GDM1 (cell line): ENCODE measurements at regions not wholly inside any gene's neighbourhood (a gene's known extent, or its start where the extent isn't known, plus 50 kb on each side); places are given as distances from the start of the nearest gene placed in this dataset.
"Not testable (repeated sequence)": the region's sequence is repeated elsewhere in the genome, so short reads cannot be mapped to it uniquely, and the experiment has no call there.

ENCODE experiments used
- DNase-seq: peaks from one replicate; lab custom pipeline; 2025; lab: John Stamatoyannopoulos, UW

DNA sequence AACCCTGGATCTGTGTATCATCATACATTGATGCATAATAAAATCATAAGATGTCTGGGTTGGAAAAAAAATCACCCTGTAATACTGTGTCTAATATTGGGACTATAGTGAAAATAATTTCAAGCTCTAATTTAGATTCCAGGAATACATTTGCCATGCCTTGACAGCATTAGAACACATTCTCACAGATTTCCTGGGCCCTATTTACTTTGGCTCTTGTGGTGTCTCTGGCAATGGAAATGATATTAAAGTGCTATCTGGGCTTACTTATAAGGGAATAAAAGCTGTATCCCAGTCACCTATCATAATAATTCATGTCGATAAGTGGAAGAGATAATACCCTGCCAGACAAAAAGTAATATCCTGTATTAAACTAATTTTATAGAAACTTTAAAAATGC, 472.0 kb downstream of the ZPLD1 start:
- no peak for DNase-seq

DNA sequence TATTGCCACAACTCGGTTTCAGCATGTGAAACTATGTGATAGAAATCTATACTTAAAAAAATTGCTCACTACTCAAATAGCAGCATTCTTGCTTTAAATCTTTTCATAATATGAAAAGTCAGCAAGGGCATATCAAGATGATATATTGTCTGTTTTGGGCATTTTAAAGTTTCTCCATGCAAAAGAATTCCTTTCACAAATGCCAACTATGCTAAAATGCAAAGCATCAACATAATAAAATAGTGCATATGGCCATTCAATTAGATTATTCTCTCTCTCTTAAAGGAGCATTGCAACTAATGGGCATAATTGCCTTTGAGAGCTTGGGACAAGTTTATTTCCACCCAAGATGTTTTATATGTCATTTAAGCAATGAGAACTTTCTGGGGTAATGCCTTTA, 475.1 kb downstream of the ZPLD1 start:
- DNase-seq, result no peak

DNA sequence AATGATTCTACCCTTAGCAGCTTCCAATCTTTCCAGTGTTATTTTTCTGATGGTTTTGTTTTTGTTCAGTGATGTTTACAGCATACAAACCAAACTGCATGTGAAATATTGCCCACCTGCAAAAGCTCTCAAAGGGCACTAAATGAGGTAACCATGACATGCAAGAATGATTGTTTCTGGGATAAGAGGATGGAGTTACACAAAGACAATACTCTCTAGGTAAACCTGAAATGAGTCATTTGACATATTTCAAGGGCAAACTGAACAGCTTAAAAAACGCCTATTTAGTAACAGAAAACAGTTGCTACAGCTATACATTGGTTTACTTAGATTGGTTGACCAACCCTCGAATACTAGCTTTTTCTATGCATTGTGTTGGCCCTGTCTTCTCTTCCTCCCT, 481.7 kb downstream of the ZPLD1 start:
- no peak for DNase-seq

DNA sequence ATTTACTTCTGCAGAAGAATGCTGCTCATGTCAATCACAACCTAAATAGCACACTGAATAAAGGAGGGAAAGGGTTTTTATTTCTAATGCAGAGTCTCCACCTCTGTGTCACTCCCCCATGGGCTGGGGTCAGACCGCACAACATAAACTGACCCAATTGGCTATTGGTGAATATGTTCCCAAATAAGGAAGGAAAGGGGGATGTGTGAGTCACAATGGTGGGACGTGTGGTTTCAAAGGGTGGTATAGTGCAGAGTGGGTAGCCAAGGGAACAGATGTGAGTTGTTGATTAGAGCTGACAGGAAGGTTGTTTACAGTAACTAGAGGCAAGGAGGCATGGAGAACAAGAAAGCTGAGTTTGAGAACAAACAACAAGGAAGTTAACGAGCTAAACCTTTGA, 491.8 kb downstream of the ZPLD1 start:
- DNase-seq, result no peak

DNA sequence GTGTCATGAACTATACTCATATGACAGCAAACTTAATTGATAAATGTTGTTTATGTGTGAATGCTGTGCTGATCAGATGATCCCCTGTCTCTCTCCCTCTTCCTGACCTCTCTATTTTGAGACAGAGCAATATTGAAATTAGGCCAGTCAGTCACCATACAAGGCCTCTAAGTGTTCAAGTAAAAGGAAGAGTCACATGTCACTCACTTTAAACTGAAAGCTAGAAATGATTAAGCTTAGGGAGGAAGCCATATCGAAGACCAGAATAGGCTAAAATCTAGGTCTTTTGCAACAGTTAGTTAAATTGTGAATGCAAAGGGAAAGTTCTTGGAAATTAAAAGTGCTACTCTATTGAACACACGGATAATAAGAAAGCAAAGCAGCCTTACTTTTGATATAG, 498.6 kb downstream of the ZPLD1 start:
- DNase-seq, result no peak

DNA sequence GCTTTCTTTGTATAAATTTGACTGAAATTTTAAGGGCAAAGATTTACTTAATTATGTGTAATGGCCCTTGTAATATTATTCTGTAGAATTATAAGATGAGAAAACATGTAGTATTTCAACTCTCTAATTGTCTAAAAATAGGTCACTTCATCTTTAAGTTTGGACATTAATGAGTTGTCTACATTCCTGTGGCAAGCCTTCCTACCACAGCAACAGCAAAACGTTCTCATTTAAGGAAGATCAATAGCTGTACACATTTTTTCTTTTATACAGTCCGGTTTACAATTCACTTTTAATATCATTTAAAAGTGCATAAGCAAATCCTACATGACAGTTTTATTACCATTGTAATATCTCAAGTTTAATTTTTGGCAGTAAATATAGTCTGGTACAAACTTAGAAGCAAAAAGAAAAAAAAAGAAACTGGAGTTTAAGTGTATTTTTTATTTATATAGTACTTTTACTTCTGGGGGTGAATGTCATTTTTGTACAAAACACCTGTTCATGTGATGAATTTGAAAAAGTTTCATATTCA, 501.8 kb downstream of the ZPLD1 start:
- DNase-seq, result no peak

DNA sequence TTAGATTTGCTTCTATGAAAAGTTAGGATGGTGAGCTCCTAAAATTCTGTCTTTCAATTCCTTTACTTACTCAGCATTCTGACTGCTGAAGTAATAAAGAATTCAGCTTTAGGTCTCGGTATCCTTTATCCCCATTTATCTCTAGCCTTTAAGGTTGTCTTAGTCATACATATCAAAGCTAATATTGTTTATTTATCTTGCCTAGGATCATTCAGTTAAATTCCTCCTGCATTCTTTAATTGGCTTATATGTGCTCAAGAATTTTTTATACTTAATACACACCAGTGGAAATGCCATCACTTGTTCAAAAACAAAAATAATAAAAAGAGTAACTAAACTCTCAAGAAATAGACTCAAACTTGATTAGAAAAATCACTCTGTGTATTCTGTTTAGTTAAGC, 507.0 kb downstream of the ZPLD1 start:
- DNase-seq, result no peak

DNA sequence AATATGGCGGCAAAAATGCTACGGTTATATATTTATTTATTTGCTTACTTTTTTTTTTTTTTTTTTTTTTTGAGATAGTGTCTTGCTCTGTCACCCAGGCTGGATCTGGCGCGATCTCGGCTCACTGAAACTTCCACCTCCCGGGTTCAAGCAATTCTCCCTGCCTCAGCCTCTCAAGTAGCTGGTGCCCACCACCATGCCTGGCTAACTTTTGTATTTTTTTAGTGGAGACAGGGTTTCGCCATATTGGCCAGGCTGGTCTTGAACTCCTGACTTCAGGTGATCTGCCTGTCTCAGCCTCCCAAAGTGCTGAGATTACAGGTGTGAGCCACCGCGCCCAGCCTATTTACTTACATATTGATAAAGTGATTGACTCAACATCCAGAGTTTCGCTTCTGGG, 511.6 kb downstream of the ZPLD1 start:
- DNase-seq, result not testable (repeated sequence)

DNA sequence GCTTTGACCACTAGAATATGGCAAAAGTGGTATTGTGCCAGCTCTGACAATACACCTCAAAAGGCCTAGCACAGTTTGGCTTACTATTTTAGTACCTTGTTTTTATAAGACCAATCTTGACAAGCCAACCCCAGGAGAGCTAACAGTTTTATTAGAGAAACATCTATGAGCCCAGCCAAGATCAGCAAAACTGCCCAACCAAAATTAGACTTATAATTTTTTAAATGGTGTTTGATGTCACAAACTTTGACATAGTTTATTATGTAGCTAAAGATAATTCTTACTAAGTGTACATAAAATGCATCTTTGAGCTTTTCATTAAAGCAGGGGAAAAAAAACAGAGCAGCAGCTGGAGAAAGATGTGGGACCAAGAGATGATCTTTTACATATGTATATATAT, 537.5 kb downstream of the ZPLD1 start:
- no peak for DNase-seq

DNA sequence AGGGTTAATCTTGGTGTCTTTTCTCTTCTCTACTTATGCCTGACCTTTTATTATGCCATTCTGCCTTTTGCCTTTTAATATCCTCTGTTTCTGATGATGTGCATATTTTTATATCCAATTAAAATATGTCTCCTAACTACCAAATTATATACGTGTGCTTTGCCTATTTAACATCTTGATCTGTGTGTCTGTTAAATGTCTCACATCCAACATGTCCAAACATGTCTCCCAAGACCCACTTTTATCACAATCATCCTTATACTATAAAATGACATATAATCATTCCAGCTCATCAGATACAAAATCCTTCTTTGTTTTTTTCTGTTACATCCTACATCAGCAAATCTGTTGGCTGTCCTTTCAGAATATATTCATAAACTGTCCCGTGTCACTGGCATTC, 539.5 kb downstream of the ZPLD1 start:
- DNase-seq, result no peak

DNA sequence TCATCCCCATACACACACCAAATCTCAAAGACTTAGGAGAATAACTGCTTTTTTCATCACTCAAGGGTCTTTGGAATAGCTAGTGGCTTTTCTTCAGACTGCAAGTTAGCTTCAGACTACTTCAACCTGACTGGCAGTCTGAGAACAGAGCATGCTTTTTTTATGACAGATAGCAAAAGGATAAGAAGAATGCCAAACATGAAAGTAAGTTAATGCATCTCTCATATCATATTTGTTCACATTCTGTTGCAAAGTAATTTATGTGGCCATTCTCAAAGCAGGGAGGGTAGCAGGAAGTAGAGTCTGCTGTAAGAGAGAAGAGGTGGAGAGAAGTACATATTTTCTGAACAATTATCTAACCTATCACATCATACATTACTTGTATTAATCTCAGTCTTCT, 544.4 kb downstream of the ZPLD1 start:
- no peak for DNase-seq

DNA sequence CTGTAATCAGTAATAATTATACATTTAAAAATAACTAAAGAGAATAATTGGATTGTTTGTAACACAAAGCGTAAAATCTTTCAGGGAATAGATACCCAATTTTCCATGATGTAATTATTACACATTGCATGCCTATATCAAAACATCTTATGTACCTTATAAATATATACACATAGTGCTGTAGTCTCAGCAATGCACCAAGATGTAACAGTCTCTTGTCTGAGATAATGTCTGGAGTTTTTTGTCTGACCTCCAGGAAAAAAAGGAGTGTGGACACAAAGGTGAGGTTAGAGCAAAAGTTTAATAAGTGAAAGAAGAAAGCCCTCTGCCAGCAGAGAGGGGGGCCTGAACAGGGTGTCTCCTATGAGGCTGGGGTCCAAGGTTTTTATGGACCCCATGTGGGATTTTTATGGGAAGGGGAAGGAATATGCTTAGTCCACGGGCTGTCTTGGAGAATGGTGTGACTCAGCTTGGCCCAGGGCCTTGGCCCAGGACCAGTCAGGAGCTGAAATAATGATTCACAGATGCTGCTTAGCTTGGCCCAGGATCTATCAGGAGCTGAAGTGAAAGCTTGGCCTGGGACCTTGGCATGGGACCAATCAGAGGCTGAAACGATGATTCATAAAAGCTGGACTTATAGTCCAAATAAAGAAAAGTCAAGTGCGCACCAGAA, 545.0 kb downstream of the ZPLD1 start:
- DNase-seq, result no peak

DNA sequence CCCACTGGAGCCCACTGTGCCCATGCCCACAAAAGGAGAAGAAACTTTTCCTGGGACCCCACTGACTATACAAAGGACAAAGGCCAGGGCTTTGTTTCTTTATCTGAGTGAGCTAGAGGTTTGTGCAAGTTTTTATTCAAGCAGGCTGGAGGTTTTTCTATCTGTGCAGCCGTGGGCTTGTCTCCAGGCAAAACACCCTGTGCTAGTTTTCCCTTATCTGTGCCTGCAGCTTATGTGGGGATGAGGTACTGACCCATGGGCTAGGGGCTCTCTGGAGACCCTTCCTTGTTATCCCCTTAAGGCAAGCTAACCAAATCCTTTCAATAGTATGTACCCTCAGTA, 545.5 kb downstream of the ZPLD1 start:
- no peak for DNase-seq

DNA sequence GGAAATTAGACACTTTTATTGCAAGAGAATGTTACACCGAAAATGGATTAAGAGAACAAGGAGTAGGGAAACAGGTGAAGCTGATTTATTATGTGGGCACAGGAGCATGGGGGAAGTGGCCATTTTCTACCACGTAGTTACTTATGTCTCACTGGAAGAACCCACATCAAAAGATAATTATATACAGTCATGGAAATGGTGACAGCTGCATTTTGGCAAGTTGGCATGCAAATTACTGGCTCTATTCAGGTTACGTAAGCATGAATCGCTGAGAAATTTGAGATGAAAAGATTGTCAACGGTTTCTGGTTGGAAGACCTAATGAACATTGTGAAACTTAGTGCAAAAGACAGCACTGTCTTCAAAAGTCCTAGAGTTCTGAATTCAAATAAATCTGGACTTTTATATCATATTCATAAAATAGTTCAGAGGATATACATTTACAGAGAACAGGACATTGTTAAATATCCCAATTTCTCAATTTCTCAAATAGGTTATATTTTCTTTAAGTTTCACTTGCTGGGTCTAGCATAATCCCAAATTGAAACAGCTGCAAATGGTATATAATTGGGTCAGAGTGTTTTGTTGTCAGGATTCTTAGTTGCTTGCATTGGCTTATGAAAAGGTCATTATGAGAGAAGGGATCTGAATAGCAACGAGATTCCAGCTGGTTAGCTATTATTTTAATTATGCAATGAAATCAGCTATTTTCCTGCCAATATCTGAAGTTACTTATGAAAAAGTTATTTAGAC, 567.8 kb downstream of the ZPLD1 start:
- no peak for DNase-seq

DNA sequence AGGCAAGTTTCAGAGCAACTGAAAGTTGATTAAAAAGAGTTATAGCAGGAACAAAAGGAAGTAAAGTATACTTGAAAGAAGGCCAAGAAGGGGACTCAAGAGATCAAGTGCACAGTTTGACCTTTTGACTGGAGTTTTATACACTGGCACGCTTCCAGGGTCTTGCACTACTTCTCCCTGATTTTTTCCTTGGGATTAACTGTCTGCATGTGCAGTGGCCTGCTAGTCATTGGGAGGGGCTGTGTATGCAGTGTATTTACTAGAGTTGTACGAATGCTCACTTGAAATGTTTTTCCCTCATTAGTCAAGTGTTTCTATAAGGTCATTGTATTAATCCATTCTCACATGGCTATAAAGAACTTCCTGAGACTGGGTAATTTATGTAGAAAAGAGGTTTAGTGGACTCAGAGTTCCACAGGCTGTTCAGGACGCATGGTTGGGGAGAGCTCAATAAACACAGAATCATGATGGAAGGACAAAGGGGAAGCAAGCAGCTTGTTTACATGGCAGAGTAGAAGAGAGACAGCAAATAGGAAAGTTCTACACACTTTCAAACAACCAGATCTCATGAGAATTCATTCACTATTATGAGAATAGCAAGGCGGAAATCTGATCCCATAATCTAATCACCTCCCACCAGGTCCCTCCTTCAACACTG, 571.8 kb downstream of the ZPLD1 start:
- DNase-seq, result no peak

DNA sequence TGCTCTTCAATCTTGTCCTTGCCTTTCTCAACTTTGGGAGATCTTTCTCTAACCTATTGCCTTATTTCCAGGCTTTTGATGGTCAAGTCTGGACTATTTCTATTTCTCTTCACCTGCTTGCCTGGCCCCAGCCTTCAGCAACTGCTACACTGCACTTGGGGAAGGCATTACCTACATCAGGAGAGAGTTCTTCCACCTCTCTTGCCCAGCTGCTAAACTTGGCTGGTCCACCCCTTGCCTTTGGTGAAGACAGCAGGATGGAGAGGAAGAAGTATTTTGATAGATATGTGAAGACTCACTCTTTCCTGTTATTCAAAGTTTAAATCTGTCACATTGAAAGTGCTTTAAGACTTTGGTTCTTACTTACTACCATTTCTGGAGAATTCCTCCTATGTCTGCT, 574.8 kb downstream of the ZPLD1 start:
- DNase-seq, result no peak

DNA sequence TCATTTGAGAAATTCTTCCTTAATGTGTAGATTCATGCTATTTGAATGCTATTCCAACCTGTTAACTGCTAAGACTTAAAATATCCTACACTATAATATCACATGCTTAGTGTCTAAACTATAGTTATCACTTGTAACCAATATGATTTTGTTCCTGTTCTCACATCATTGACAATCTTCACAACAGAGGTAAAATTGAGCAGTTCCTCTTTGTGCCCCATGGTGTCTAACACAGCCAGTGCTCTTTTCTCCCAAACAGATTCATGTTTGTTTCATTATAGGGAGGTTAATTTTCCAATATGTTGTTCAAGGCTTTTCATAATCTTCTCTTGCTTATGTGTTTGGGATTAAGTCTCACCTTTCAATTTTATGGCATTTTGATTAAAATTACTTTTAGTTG, 591.1 kb downstream of the ZPLD1 start:
- DNase-seq, result no peak

DNA sequence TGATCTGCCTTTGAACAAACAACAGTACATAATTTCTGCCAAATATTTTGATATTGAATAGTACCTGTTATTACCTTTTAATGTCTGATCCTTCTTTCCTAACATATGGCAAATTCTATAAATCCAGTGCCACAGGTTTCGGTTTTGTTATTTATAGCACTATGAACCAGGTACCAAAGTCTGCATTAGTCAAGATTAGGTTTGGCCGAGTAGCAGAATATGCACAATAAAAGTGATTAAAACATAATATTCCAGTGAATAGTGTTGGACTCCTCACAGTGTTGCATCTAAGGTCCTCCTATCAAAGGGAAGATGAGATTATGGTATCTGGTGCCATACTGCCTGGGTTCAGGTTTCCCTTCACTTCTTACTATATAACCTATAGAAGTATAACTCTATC, 599.0 kb downstream of the ZPLD1 start:
- DNase-seq, result no peak

DNA sequence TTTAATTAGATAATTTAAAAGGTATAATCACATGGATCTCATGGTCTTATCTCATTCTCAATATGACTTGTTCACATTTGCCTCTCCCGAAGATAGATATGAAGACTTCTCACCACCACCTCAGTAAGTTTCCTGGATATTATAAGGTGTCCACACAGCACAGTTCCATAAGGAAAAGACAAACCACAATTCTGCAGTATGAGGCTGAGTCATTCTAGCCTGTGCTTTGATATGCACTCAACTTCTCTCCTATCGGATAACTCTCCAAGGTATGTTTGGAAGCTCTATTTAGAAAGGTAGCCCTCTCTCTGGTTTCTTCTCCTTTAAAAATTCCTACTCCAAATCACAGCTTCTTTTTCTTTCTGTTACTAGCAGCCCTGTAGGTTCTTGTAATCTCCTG, 612.8 kb downstream of the ZPLD1 start:
- DNase-seq, result no peak

DNA sequence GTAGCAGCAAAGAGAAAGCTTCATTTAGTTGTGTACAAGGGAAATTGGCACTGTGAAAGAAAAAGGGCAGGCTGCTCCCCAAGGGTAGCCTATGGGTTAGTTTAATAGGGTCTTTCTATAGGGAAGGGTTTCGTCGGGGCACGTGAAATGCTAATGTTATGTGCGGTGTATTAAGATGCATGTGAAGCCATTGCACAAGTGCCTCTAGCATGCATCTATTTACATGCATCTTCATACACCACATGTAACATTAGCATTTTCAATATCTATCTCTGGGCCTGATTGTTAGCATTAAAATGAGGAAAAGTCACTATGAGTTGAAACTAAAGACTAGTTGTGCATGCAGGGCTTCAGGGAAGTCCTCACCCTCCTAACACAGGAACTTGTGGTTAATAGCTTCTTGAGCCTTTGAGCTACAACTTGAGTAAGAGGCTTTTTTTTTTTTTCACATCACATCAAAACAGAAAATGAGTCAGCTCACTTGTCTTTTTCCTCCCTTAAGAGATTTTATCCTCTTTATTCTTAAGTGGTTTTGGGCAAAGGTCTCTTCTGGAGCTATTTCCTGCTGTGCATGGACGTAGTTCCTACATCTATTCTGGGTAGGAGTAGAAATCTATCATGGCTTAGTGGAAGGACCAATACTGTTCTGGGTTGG, 613.4 kb downstream of the ZPLD1 start:
- no peak for DNase-seq

DNA sequence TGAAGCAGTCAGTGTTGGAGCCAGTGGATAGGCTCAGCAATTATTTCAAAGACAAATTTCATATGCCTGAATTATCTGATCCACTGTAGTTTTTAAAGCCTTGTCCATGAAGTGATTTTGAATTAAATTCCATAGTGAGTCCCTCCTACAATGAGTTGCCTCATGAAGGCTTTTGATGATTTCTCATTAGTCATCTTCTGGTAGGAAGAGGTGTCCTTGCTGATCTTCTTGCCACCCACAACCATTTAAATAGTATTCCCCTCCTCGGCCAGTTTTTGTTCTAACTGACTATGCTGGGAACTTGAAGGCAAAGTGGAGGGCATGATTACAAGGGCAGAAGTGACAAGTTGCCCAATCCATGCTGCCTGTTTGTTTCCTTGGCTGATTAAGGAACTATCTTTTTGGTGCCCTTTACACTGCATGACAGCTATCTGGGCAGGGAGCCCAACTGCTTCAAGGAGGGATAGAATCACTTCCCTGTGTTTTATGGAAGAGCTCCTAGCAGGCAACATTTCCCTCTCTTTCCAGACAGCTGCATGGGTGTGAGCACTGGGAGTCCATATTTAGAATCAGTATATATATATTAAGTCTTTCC, 617.5 kb downstream of the ZPLD1 start:
- no peak for DNase-seq

DNA sequence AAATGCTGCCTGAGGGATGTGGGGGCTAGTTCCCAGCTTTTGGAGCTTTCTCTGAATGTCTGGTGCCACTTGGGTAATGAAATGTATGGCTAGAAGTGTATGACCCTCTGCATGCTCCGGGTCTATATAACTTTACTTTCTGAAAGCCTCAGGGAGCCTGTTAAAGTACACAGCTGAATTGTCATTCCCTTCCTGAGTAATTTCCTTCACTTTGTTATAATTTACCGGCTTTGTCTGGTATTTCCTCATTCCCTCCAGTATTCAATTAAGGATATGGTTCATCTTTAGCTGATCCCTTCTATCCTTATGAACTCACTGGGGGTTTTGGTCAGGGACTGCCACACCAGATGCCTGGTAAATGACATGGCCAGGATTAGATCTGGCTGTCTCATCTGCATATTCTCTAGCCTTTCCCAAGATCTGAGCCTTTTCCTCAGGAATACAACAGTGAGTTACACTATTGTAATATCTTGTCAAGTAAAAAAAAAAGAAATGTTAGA, 620.3 kb downstream of the ZPLD1 start:
- no peak for DNase-seq
